Astrocyte (in vitro differentiated cells and primary cell): ENCODE measurements at regions not wholly inside any gene's neighbourhood (a gene's known extent, or its start where the extent isn't known, plus 50 kb on each side); places are given as distances from the start of the nearest gene placed in this dataset.
"Not testable (repeated sequence)": the region's sequence is repeated elsewhere in the genome, so short reads cannot be mapped to it uniquely, and the experiment has no call there.

Experiments used
- DNase-seq: peaks from one replicate; pipeline ENCODE4 v3.0.0-alpha.2; 2010; ENCODE audit warnings: low read depth
- FAIRE-seq: peaks from 2 replicates; lab custom pipeline; 2011; peaks lifted over from hg19 to GRCh38; lab: Jason Lieb, UNC
- H2AFZ ChIP-seq: 2 replicates; pipeline ENCODE4 v1.6.0; 2012; ENCODE audit warnings: low read depth, low read length, inconsistent platforms
- H3K27ac ChIP-seq: 2 replicates; pipeline ENCODE4 v1.5.1; 2011; ENCODE audit warnings: low read depth, low read length, inconsistent platforms
- H3K27me3 ChIP-seq: 2 replicates; pipeline ENCODE4 v1.6.0; 2011; ENCODE audit warnings: low read length, inconsistent platforms; ENCODE audit not compliant: insufficient read depth
- H3K36me3 ChIP-seq: 2 replicates; pipeline ENCODE4 v1.5.1; 2011; ENCODE audit warnings: low read length, inconsistent platforms; ENCODE audit not compliant: insufficient read depth
- H3K4me1 ChIP-seq: 2 replicates; pipeline ENCODE4 v1.5.1; 2011; ENCODE audit warnings: low read length, inconsistent platforms; ENCODE audit not compliant: insufficient read depth
- H3K4me2 ChIP-seq: 2 replicates; pipeline ENCODE4 v1.6.0; 2012; ENCODE audit warnings: low read length, inconsistent platforms
- H3K4me3 ChIP-seq: 2 replicates; pipeline ENCODE4 v1.5.1; 2011; ENCODE audit warnings: low read depth, mild to moderate bottlenecking, low read length, inconsistent platforms; ENCODE audit not compliant: insufficient read depth
- H3K79me2 ChIP-seq: 2 replicates; pipeline ENCODE4 v1.6.0; 2012; ENCODE audit warnings: mild to moderate bottlenecking, low read length, inconsistent platforms; ENCODE audit not compliant: insufficient read depth
- H3K9ac ChIP-seq: 2 replicates; pipeline ENCODE4 v1.6.0; 2012; ENCODE audit warnings: mild to moderate bottlenecking, low read length, inconsistent platforms
- H3K9me3 ChIP-seq: 2 replicates; pipeline ENCODE4 v1.5.1; 2012; ENCODE audit warnings: low read depth, mild to moderate bottlenecking, low read length, inconsistent platforms; ENCODE audit not compliant: insufficient read depth
- H4K20me1 ChIP-seq: 2 replicates; pipeline ENCODE4 v1.6.0; 2012; ENCODE audit warnings: low read length, inconsistent platforms; ENCODE audit not compliant: insufficient read depth
- H3K27ac Mint-ChIP-seq: one replicate; pipeline ENCODE4 v1.8.0; 2021; ENCODE audit warnings: mild to moderate bottlenecking, mixed read lengths; ENCODE audit not compliant: unreplicated experiment
- H3K27me3 Mint-ChIP-seq: one replicate; pipeline ENCODE4 v1.8.0; 2021; ENCODE audit warnings: low read depth, mixed read lengths; ENCODE audit not compliant: unreplicated experiment
- H3K36me3 Mint-ChIP-seq: one replicate; pipeline ENCODE4 v1.8.0; 2021; ENCODE audit warnings: low read depth, mixed read lengths; ENCODE audit not compliant: unreplicated experiment
- H3K4me1 Mint-ChIP-seq: one replicate; pipeline ENCODE4 v1.8.0; 2021; ENCODE audit warnings: low read depth, mixed read lengths; ENCODE audit not compliant: unreplicated experiment
- H3K4me3 Mint-ChIP-seq: one replicate; pipeline ENCODE4 v1.8.0; 2021; ENCODE audit warnings: mild to moderate bottlenecking, moderate library complexity, mixed read lengths; ENCODE audit not compliant: unreplicated experiment
- H3K9me3 Mint-ChIP-seq: one replicate; pipeline ENCODE4 v1.8.0; 2021; ENCODE audit warnings: mild to moderate bottlenecking, mixed read lengths; ENCODE audit not compliant: unreplicated experiment
- EZH2 ChIP-seq: IDR thresholded peaks from 2 replicates; pipeline ENCODE4 v1.6.1; 2012; ENCODE audit warnings: mild to moderate bottlenecking, low read length, inconsistent platforms; ENCODE audit not compliant: insufficient read depth
- TF ChIP-seq, protein P1 (sequence below): IDR thresholded peaks from 2 replicates; pipeline ENCODE4 v1.5.1; 2011; ENCODE audit warnings: low read depth, mild to moderate bottlenecking, inconsistent platforms, low read length, moderate library complexity; ENCODE audit not compliant: insufficient read depth

DNA sequence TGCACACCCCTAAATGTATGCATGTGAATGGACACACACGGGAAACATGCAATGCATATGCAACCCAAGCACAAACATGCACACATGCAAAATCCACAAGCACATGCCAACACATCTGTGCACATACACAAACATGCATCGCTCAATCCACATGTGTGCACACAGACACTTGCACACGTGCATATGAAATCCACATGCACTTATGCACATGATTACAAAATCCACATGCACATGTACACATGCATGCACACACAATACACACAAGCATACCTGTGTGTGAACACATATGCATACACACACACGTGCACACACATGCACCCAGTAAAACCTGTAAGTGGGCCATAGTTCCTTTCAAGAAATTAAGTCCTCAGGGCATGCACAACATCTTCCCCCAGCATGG is 256.8 kb upstream of the USP9Y start:
- DNase-seq (no peak), FAIRE-seq (no peak)
- Mint-ChIP-seq H3K36me3 (no peaks in the 10 kb centered on the region), H3K4me3 (no peak overlapping the region), H3K27me3 (no peaks in the 10 kb centered on the region), H3K9me3 (no peaks in the 10 kb centered on the region), H3K27ac (no peak overlapping the region), H3K4me1 (no peaks in the 10 kb centered on the region)
- Histone ChIP-seq H3K27me3 (no peaks in the 10 kb centered on the region), H3K27ac (no peak overlapping the region), H3K36me3 (no peaks in the 10 kb centered on the region), H3K4me3 (no peak overlapping the region), H4K20me1 (no peaks in the 10 kb centered on the region), H3K9ac (no peak overlapping the region), H3K4me2 (no peak overlapping the region), H3K9me3 (no peaks in the 10 kb centered on the region), H3K4me1 (no peaks in the 10 kb centered on the region), H2AFZ (no peak overlapping the region), H3K79me2 (no peaks in the 10 kb centered on the region)
- TF ChIP-seq, protein P1, sequence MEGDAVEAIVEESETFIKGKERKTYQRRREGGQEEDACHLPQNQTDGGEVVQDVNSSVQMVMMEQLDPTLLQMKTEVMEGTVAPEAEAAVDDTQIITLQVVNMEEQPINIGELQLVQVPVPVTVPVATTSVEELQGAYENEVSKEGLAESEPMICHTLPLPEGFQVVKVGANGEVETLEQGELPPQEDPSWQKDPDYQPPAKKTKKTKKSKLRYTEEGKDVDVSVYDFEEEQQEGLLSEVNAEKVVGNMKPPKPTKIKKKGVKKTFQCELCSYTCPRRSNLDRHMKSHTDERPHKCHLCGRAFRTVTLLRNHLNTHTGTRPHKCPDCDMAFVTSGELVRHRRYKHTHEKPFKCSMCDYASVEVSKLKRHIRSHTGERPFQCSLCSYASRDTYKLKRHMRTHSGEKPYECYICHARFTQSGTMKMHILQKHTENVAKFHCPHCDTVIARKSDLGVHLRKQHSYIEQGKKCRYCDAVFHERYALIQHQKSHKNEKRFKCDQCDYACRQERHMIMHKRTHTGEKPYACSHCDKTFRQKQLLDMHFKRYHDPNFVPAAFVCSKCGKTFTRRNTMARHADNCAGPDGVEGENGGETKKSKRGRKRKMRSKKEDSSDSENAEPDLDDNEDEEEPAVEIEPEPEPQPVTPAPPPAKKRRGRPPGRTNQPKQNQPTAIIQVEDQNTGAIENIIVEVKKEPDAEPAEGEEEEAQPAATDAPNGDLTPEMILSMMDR = no peak
- no peak for TF ChIP-seq EZH2

DNA sequence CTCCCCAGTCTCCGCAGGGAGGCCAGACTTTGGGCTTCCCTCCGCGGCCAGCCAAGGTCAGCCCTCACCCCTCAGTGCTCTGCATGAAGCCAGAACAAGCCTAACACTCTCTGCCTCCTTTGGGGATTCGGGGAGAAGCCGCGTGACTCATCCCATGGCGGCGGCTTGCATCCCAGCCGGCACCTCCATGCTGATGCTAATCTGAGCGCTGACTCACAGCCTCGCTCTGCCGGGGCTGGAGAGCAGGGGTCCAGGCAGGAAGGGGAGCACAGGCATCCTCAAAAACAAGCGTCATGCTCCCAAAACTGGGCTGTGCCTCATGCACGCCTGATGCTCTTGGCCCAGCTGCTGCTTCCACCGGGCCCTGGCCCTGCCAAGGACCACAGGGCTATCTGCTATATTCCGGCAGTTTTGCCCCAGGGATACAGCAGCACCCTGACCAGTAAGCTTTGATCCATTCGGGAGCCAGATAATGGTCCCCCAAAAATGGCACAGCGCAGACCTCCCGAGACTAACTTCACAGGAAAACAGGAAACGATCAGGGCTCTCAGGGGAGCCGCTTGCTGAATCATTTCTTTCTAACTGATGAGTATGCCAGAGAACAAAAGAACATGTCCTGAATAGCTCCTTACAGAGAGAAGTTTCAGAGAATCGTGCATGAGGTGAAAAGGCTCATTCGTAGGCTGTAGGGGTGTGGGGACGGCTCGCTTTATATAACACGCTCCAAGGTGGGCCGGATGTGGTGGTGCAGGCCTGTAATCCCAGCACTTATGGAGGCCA is 254.4 kb upstream of the USP9Y start:
- not testable (repeated sequence) for H3K4me1 Mint-ChIP-seq, H3K79me2 ChIP-seq, H3K4me3 Mint-ChIP-seq, FAIRE-seq, H3K27me3 Mint-ChIP-seq, H3K4me2 ChIP-seq, H3K36me3 ChIP-seq, H3K36me3 Mint-ChIP-seq, H3K27ac ChIP-seq, H3K9me3 ChIP-seq, H3K27me3 ChIP-seq, H3K4me1 ChIP-seq, H3K4me3 ChIP-seq, H3K27ac Mint-ChIP-seq, H2AFZ ChIP-seq, H3K9ac ChIP-seq, DNase-seq, H4K20me1 ChIP-seq, H3K9me3 Mint-ChIP-seq

GRCh38 chrY:12448561-12448960 is 252.5 kb upstream of the USP9Y start:
- H3K27ac Mint-ChIP-seq, H3K27me3 ChIP-seq, H2AFZ ChIP-seq, H3K9ac ChIP-seq, H3K4me1 ChIP-seq, H3K4me3 ChIP-seq, H3K9me3 Mint-ChIP-seq, H3K9me3 ChIP-seq, H4K20me1 ChIP-seq, H3K4me3 Mint-ChIP-seq, H3K36me3 ChIP-seq, H3K27me3 Mint-ChIP-seq, H3K4me1 Mint-ChIP-seq, FAIRE-seq, DNase-seq, H3K27ac ChIP-seq, H3K36me3 Mint-ChIP-seq, H3K4me2 ChIP-seq, H3K79me2 ChIP-seq: not testable (repeated sequence)

- H3K27me3 Mint-ChIP-seq, H2AFZ ChIP-seq, H3K27ac ChIP-seq, H3K4me3 Mint-ChIP-seq, H3K4me1 ChIP-seq, H3K27ac Mint-ChIP-seq, H4K20me1 ChIP-seq, H3K36me3 ChIP-seq, DNase-seq, H3K4me1 Mint-ChIP-seq, FAIRE-seq, H3K9me3 ChIP-seq, H3K36me3 Mint-ChIP-seq, H3K27me3 ChIP-seq, H3K79me2 ChIP-seq, H3K4me2 ChIP-seq, H3K9me3 Mint-ChIP-seq, H3K4me3 ChIP-seq, H3K9ac ChIP-seq: not testable (repeated sequence)
Measured at GRCh38 chrY:12453318-12453717, 247.7 kb upstream of the USP9Y start.
